Left renal pelvis (tissue), 4 donors: ENCODE measurements at regions not wholly inside any gene's neighbourhood (a gene's known extent, or its start where the extent isn't known, plus 50 kb on each side); places are given as distances from the start of the nearest gene placed in this dataset.
"Not testable (repeated sequence)": the region's sequence is repeated elsewhere in the genome, so short reads cannot be mapped to it uniquely, and the experiment has no call there.

ENCODE experiments used
- DNase-seq, 4 donors: peaks; one replicate each; pipeline ENCODE4 v3.0.0-alpha.2; 2013; ENCODE audit warnings: low read depth in 4 of 4, low spot score in 3 of 4

- DNase-seq: no peak
Observed at GRCh38 chr2:64929333-64929732, 59.9 kb upstream of the SLC1A4 start.

DNA sequence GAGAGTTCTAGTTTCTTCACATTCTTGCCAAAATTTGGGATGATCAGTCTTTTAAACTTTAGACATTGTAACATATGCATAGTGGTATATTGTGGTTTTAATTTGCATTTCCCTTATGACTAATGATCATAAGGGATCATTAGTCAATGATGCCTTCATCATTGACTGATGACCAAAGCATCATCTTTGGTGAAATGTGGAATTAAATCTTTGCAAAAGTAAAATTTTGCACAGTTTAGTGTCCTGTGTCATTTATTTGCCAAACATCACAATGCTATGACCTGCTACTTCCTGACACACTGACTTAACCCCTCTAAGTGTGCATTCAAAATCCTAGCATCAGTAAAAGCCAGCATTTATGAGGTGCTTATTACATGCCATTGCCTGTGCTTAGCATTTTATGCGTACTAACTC, 58.9 kb upstream of the SLC1A4 start:
- no peak for DNase-seq

- DNase-seq: no peak
Observed at GRCh38 chr2:64931246-64932115, 57.7 kb upstream of the SLC1A4 start.

- DNase-seq: no peak
Observed at GRCh38 chr2:64932116-64932370, 57.2 kb upstream of the SLC1A4 start.

- DNase-seq: no peak
Observed at GRCh38 chr2:64932371-64933216, 56.6 kb upstream of the SLC1A4 start.

DNA sequence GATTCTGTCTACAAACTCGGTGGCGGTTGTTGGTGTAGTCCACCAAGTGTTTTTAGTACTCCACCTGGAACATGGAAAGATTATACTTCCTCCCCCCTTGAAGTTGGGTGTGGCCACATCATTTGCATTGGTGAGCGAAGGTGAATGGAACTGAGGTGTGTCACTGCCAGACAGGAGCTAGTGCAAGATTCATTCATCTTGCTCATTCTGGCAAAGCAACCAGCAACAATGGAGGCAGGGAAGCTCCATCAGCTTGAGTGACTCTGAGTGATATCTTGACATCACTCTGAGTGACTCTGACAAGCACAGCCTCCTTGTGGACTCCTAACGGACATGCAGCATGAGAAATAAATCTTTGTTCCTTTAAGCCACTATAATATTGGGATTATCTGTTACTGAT, 54.7 kb upstream of the SLC1A4 start:
- DNase-seq: no peak

DNA sequence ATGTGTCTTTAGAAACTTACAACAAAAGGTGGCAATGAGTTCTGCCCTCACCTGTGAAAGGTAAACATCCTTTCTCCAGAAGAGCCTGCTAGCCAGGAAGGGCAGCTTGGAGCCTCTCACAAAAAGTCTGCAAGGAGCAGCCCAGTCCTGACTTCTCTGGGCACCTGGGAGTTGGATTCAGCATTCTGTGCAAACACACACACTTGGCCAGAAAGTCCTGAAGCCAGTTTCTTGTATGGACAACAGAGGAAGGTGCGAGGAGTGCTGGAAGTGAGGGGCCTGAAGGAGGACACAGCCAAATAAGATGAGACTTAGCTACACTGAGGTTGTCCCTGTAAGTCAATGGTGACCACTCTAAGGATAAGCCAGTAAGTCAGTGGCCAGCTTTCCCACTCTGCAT, 52.4 kb upstream of the SLC1A4 start:
- no peak for DNase-seq

- DNase-seq: not testable (repeated sequence)
Observed at GRCh38 chr2:64937314-64937686, 51.9 kb upstream of the SLC1A4 start.

DNA sequence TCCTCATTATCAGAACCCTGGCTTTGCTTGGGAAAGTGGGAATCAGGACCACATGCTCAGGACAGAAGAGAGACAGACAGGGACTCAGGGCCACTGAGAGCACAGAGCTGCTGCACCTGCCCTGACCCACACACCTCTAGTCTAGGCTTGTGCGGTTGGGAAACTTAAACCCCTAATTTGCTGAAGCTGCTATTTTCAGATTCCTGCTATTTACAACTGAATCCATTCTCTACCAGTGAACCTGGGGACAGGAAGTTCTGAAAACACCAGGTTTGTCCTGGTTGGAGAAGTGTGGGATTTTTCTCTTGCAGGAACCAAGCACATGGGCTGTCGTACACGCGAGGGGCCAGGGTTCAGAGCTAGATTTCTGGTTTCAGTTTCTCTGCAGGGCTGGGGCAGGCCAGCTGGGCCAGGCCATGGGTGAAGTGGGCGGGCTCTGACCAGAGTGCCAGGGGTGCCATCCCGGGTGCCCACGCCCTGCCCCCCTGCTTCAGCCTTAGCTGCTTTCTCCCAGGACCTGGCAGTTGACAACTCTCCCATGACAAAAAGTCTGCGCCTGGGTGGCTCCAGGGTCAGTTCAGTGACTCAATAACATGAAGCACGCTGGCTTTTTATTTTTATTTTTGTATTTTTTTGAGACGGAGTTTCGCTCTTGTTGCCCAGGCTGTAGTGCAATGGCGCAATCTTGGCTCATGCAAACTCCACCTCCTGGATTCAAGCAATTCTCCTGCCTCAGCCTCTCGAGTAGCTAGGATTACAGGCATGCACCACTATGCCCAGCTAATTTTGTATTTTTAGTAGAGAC, 51.3 kb upstream of the SLC1A4 start:
- DNase-seq: no peak

GRCh38 chr2:64938607-64939285, 50.5 kb upstream of the SLC1A4 start:
- DNase-seq: no peak

- no peak for DNase-seq
Observed at GRCh38 chr2:64939332-64939917, 49.8 kb upstream of the SLC1A4 start.
